Vagina (tissue), 2 donors: ENCODE measurements at regions not wholly inside any gene's neighbourhood (a gene's known extent, or its start where the extent isn't known, plus 50 kb on each side); places are given as distances from the start of the nearest gene placed in this dataset.

ENCODE experiments used
- DNase-seq, 2 donors: peaks; one replicate each; pipeline ENCODE4 v3.0.0-alpha.2; 2017; ENCODE audit errors: extremely low spot score in 2 of 2
- H3K27ac ChIP-seq: fragments of 200-600 bp; sonication (generic); one replicate; pipeline ENCODE4 v1.5.1; 2019
- H3K27me3 ChIP-seq: fragments of 200-600 bp; sonication (generic); one replicate; pipeline ENCODE4 v1.5.1; 2019
- H3K36me3 ChIP-seq, 2 donors: fragments of 200-600 bp; sonication (generic); one replicate each; pipeline ENCODE4 v1.5.1; 2017 to 2019
- H3K4me1 ChIP-seq: fragments of 200-600 bp; sonication (generic); one replicate; pipeline ENCODE4 v1.5.1; 2019
- H3K4me3 ChIP-seq, 2 donors: fragments of 200-600 bp; sonication (generic); 1 replicate in 1 of 2; 2 replicates in 1 of 2; pipeline ENCODE4 v1.5.1; 2016 to 2019
- H3K9me3 ChIP-seq: fragments of 200-600 bp; sonication (generic); one replicate; pipeline ENCODE4 v1.5.1; 2019
- CTCF ChIP-seq, 3 experiments: fragments of 450-650 bp in 2 of 3; fragments of 200-600 bp in 1 of 3; sonication (generic) in 1 of 3; IDR thresholded peaks; one replicate each; pipeline ENCODE4 v1.5.1; 2017 to 2019; ENCODE audit warnings: antibody characterized with exemption in 3 of 3, mild to moderate bottlenecking in 2 of 3, moderate library complexity in 2 of 3
- POLR2A ChIP-seq, 2 donors: fragments of 450-650 bp; IDR thresholded peaks; one replicate each; pipeline ENCODE4 v1.6.1; 2017; ENCODE audit warnings: antibody characterized with exemption in 2 of 2, mild to moderate bottlenecking in 2 of 2, moderate library complexity in 2 of 2
- POLR2AphosphoS5 ChIP-seq, 2 donors: sonication (generic); formaldehyde crosslinking; IDR thresholded peaks; one replicate each; pipeline ENCODE4 v1.9.0; 2017; ENCODE audit warnings: antibody characterized with exemption in 2 of 2, mild to moderate bottlenecking in 2 of 2, low read depth in 1 of 2; ENCODE audit not compliant: insufficient read depth in 1 of 2
- intact Hi-C: fragments of 100-400 bp; cut with DNase I; formaldehyde crosslinking; loops from one replicate; pipeline ENCODE4 v1.15.1; 2023

GRCh38 chr5:159488516-159488915 is 158.2 kb upstream of the IL12B start:
- H3K36me3 ChIP-seq = no peaks in the 10 kb centered on the region
- H3K27ac ChIP-seq = no peak overlapping the region
- no peak for DNase-seq
- no peaks in the 10 kb centered on the region for H3K27me3 ChIP-seq
- H3K4me3 ChIP-seq = no peak overlapping the region
- no peaks in the 10 kb centered on the region for H3K9me3 ChIP-seq
- no peaks in the 10 kb centered on the region for H3K4me1 ChIP-seq
- TF ChIP-seq POLR2AphosphoS5 (IDR thresholded peaks at IDR 0.05; ENCODE audit: insufficient read depth in 1 of 2, low read depth in 1 of 2) (no peak), CTCF (IDR thresholded peaks at IDR 0.05) (no peak), POLR2A (IDR thresholded peaks at IDR 0.05) (no peak)
- intact Hi-C loops = no loop called here

GRCh38 chr5:159489779-159490178 is 159.5 kb upstream of the IL12B start:
- Histone ChIP-seq H3K9me3 (no peaks in the 10 kb centered on the region), H3K36me3 (no peaks in the 10 kb centered on the region), H3K27me3 (no peaks in the 10 kb centered on the region), H3K4me1 (no peaks in the 10 kb centered on the region), H3K27ac (no peak overlapping the region), H3K4me3 (no peak overlapping the region)
- intact Hi-C loops = no loop called here
- DNase-seq = no peak
- no peak for TF ChIP-seq POLR2A (IDR thresholded peaks at IDR 0.05)
- TF ChIP-seq CTCF (IDR thresholded peaks at IDR 0.05) = no peak
- TF ChIP-seq POLR2AphosphoS5 (IDR thresholded peaks at IDR 0.05; ENCODE audit: insufficient read depth in 1 of 2, low read depth in 1 of 2) = no peak

- H3K4me1 ChIP-seq = no peaks in the 10 kb centered on the region
- no peaks in the 10 kb centered on the region for H3K9me3 ChIP-seq
- H3K4me3 ChIP-seq = no peak overlapping the region
- H3K27me3 ChIP-seq = no peaks in the 10 kb centered on the region
- no peaks in the 10 kb centered on the region for H3K36me3 ChIP-seq
- no peak for DNase-seq
- TF ChIP-seq CTCF (IDR thresholded peaks at IDR 0.05) (no peak), POLR2A (IDR thresholded peaks at IDR 0.05) (no peak), POLR2AphosphoS5 (IDR thresholded peaks at IDR 0.05; ENCODE audit: insufficient read depth in 1 of 2, low read depth in 1 of 2) (no peak)
- intact Hi-C loops = no loop called here
- H3K27ac ChIP-seq = no peak overlapping the region
These were observed 160.2 kb upstream of the IL12B start for GRCh38 chr5:159490507-159490906.

DNA sequence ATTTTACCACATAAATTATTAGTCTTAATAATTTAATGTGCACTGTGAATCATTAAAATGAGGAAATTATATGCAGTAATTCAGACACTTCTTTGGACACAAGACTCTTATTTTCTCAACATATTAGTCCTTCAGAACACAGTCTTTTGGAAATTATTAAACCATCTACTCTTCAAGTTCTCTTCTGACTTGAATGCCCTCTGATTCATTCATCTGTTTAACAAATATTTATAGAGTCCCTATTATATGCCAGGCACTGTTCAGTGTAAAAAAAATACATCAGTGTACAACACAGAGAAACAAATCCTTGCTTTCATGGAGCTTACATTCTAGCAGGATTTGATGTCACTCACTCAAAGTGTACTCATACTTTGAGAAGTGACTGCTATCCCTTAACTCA is 163.4 kb upstream of the IL12B start:
- intact Hi-C loops = no loop called here
- Histone ChIP-seq H3K4me3 (no peak overlapping the region), H3K27ac (no peak overlapping the region), H3K27me3 (no peaks in the 10 kb centered on the region), H3K36me3 (no peaks in the 10 kb centered on the region), H3K4me1 (no peaks in the 10 kb centered on the region), H3K9me3 (no peaks in the 10 kb centered on the region)
- TF ChIP-seq CTCF (IDR thresholded peaks at IDR 0.05) = no peak
- TF ChIP-seq POLR2AphosphoS5 (IDR thresholded peaks at IDR 0.05; ENCODE audit: insufficient read depth in 1 of 2, low read depth in 1 of 2) = no peak
- TF ChIP-seq POLR2A (IDR thresholded peaks at IDR 0.05) = no peak
- no peak for DNase-seq

GRCh38 chr5:159496773-159497172 is 166.5 kb upstream of the IL12B start:
- no peak for DNase-seq
- Histone ChIP-seq H3K9me3 (no peaks in the 10 kb centered on the region), H3K4me1 (no peaks in the 10 kb centered on the region), H3K4me3 (no peak overlapping the region), H3K36me3 (no peaks in the 10 kb centered on the region), H3K27me3 (no peaks in the 10 kb centered on the region), H3K27ac (no peak overlapping the region)
- intact Hi-C loops = no loop called here
- TF ChIP-seq POLR2AphosphoS5 (IDR thresholded peaks at IDR 0.05; ENCODE audit: insufficient read depth in 1 of 2, low read depth in 1 of 2) = no peak
- TF ChIP-seq CTCF (IDR thresholded peaks at IDR 0.05) = no peak
- no peak for TF ChIP-seq POLR2A (IDR thresholded peaks at IDR 0.05)
